NCI-H82 treated with DMSO at 0.1 percent for 48 hours (cell line): ENCODE measurements at regions not wholly inside any gene's neighbourhood (a gene's known extent, or its start where the extent isn't known, plus 50 kb on each side); places are given as distances from the start of the nearest gene placed in this dataset.
"Not testable (repeated sequence)": the region's sequence is repeated elsewhere in the genome, so short reads cannot be mapped to it uniquely, and the experiment has no call there.

ENCODE experiments used
- DNase-seq: peaks from one replicate; lab custom pipeline; 2025; ENCODE audit not compliant: unreplicated experiment; lab: John Stamatoyannopoulos, UW

- DNase-seq = no peak
Measured at GRCh38 chr6:106885679-106886078, 88.8 kb downstream of the CD24 start.

GRCh38 chr6:106884576-106884975 is 90.0 kb downstream of the CD24 start:
- no peak for DNase-seq

GRCh38 chr6:106883808-106884262 is 90.7 kb downstream of the CD24 start:
- DNase-seq = peak; percentile 40

GRCh38 chr6:106882601-106883518 is 91.7 kb downstream of the CD24 start:
- no peak for DNase-seq

- no peak for DNase-seq
Measured at GRCh38 chr6:106882138-106882537, 92.4 kb downstream of the CD24 start.

GRCh38 chr6:106880952-106881351 is 93.6 kb downstream of the CD24 start:
- no peak for DNase-seq

GRCh38 chr6:106875782-106876321 is 98.7 kb downstream of the CD24 start:
- DNase-seq = no peak

- no peak for DNase-seq
Measured at GRCh38 chr6:106874481-106874880, 100.0 kb downstream of the CD24 start.

GRCh38 chr6:106872049-106872448 is 102.5 kb downstream of the CD24 start:
- no peak for DNase-seq

GRCh38 chr6:106870824-106871717 is 103.5 kb downstream of the CD24 start:
- DNase-seq = no peak

GRCh38 chr6:106870069-106870468 is 104.5 kb downstream of the CD24 start:
- DNase-seq = no peak

- no peak for DNase-seq
Measured at GRCh38 chr6:106869203-106869602, 105.3 kb downstream of the CD24 start.

GRCh38 chr6:106866875-106867658 is 107.5 kb downstream of the CD24 start:
- no peak for DNase-seq

GRCh38 chr6:106862858-106863257 is 111.7 kb downstream of the CD24 start:
- no peak for DNase-seq

- no peak for DNase-seq
Measured at GRCh38 chr6:106860940-106861339, 113.6 kb downstream of the CD24 start.

- DNase-seq = no peak
Measured at GRCh38 chr6:106858653-106859092, 115.9 kb downstream of the CD24 start.

GRCh38 chr6:106857771-106858652 is 116.5 kb downstream of the CD24 start:
- no peak for DNase-seq

- DNase-seq = not testable (repeated sequence)
Measured at GRCh38 chr6:106857310-106857709, 117.2 kb downstream of the CD24 start.

GRCh38 chr6:106856227-106856874 is 118.2 kb downstream of the CD24 start:
- DNase-seq = no peak
